HepG2 (cell line): ENCODE measurements at regions not wholly inside any gene's neighbourhood (a gene's known extent, or its start where the extent isn't known, plus 50 kb on each side); places are given as distances from the start of the nearest gene placed in this dataset.
"Not testable (repeated sequence)": the region's sequence is repeated elsewhere in the genome, so short reads cannot be mapped to it uniquely, and the experiment has no call there.

Source experiments
- ATAC-seq: fragments of 200-7000 bp; cut with Tn5 transposase; 3 replicates; pipeline ENCODE4 v1.9.1; 2020; ENCODE audit warnings: mild to moderate bottlenecking, moderate library complexity
- BruUV-seq: library from RNA; stranded (reverse); fragments of 400-500 nt; replicated peaks from 2 replicates; lab custom pipeline; 2021; lab: Mats Ljungman, UMichigan
- CTCF ChIA-PET: fragments of 300-600 bp; formaldehyde crosslinking; extraction: SDS; loops from one replicate; lab custom pipeline; 2021; ENCODE audit warnings: low total read pairs, inconsistent platforms, low intra/inter-chr PET ratio; lab: Yijun Ruan, JAX
- POLR2A ChIA-PET: fragments of 350-600 bp; sonication (Branson Sonifier 250); formaldehyde crosslinking; loops from one replicate; lab custom pipeline; 2020; ENCODE audit warnings: antibody characterized with exemption, inconsistent platforms; lab: Yijun Ruan, JAX
- DNase-seq: peaks from one replicate; pipeline ENCODE4 v3.0.0-alpha.2; 2015; ENCODE audit warnings: low spot score
- FAIRE-seq: peaks from 3 replicates; lab custom pipeline; 2011; peaks lifted over from hg19 to GRCh38; lab: Jason Lieb, UNC
- H2AFZ ChIP-seq: one replicate; pipeline ENCODE4 v1.6.1; 2011; ENCODE audit warnings: low read length, inconsistent platforms
- H3K27ac ChIP-seq: fragments of 300-600 bp; 3 replicates; pipeline ENCODE4 v1.8.0; 2011; ENCODE audit warnings: mixed run types, mild to moderate bottlenecking, mixed read lengths, low read length, inconsistent platforms; ENCODE audit not compliant: insufficient read depth; ENCODE audit errors: extremely low read length
- H3K27me3 ChIP-seq, 2 experiments: fragments of 200-600 bp in 1 of 2; 2 replicates in 1 of 2; 3 replicates in 1 of 2; pipeline versions ENCODE4 v1.6.0 to v1.8.0; 2011; ENCODE audit warnings: low read length in 2 of 2, mild to moderate bottlenecking in 2 of 2, moderate library complexity in 2 of 2, inconsistent platforms in 1 of 2; ENCODE audit not compliant: insufficient read depth in 2 of 2, control insufficient read depth in 1 of 2
- H3K36me3 ChIP-seq, 2 experiments: fragments of 200-600 bp in 1 of 2; replicated peaks in 1 of 2; 2 replicates in 1 of 2; 3 replicates in 1 of 2; pipeline versions ENCODE4 v1.5.1 to v1.8.0; 2011; ENCODE audit warnings: low read length in 2 of 2, inconsistent platforms in 1 of 2; ENCODE audit not compliant: insufficient read depth in 2 of 2, control insufficient read depth in 1 of 2
- H3K4me1 ChIP-seq: 2 replicates; pipeline ENCODE4 v1.5.1; 2012; ENCODE audit warnings: low read length, inconsistent platforms; ENCODE audit not compliant: insufficient read depth
- H3K4me2 ChIP-seq: 2 replicates; pipeline ENCODE4 v1.6.0; 2011; ENCODE audit warnings: low read depth, low read length, inconsistent platforms
- H3K4me3 ChIP-seq, 3 experiments: fragments of 200-600 bp in 1 of 3; sonication (generic), shearing (Covaris generic) in 1 of 3; replicated peaks in 1 of 3; 2 replicates each; pipeline ENCODE4 v1.5.1; 2011 to 2016; ENCODE audit warnings: low read length in 3 of 3, inconsistent platforms in 2 of 3, low read depth in 2 of 3, mild to moderate bottlenecking in 2 of 3, control low read depth in 1 of 3, mixed read lengths in 1 of 3; ENCODE audit not compliant: insufficient read depth in 1 of 3
- H3K79me2 ChIP-seq: one replicate; pipeline ENCODE4 v1.6.1; 2011; ENCODE audit warnings: low read length, inconsistent platforms; ENCODE audit not compliant: insufficient read depth
- H3K9ac ChIP-seq: 2 replicates; pipeline ENCODE4 v1.6.0; 2011; ENCODE audit warnings: mild to moderate bottlenecking, low read depth, low read length, inconsistent platforms; ENCODE audit not compliant: insufficient read depth
- H3K9me3 ChIP-seq: 2 replicates; pipeline ENCODE4 v1.5.1; 2012; ENCODE audit warnings: mild to moderate bottlenecking, low read length
- H4K20me1 ChIP-seq: 2 replicates; pipeline ENCODE4 v1.6.0; 2011; ENCODE audit warnings: inconsistent platforms, mild to moderate bottlenecking, low read length, moderate library complexity; ENCODE audit not compliant: insufficient read depth
- MAFF ChIP-seq: IDR thresholded peaks from 2 replicates; pipeline ENCODE4 v1.6.1; 2011; ENCODE audit warnings: low read depth, low read length, improper control_type of control experiment
- MAFK ChIP-seq, 2 experiments: IDR thresholded peaks in 1 of 2; conservative IDR thresholded peaks in 1 of 2; 2 replicates each; pipeline ENCODE4 v1.6.1; 2011; ENCODE audit warnings: improper control_type of control experiment in 2 of 2, low read length in 2 of 2
- WGBS: methylation state at CpG from one replicate; pipeline ENCODE4 v1.1.6; 2017; ENCODE audit warnings: low lambda C conversion rate; 5-methylcytosine and 5-hydroxymethylcytosine counted together
- in situ Hi-C: cut with HindIII; loops from 2 replicates; pipeline ENCODE4 v1.10.0; 2017; ENCODE audit warnings: low pct_unique_long_range_greater_than_20kb; ENCODE audit not compliant: extremely low pct_ligation_motif_present
- intact Hi-C: fragments of 100-400 bp; cut with micrococcal nuclease; formaldehyde crosslinking; loops from one replicate; pipeline ENCODE4 v1.10.0; 2022; ENCODE audit not compliant: unreplicated experiment

DNA sequence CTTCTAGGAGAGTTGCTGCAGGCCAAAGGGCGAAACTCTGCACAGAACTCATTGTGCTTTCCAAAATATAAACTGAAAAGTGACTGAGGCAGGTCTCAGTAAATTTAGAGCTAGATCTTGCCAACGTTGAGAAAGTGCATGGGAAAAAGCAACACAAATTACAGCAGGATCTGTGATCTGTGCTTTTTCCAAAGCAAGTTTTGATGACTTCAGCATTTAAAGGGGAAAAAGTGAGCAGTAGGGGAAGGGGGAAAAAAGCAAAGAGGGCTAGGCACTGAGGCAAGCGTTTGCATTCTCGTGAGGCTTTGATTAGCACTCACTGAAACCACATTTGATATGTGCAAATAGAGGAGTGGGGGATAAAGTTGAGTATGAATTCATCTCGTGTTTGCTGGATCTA lies 351.5 kb upstream of the NPAP1 start:
- H2AFZ ChIP-seq, POLR2A ChIA-PET, CTCF ChIA-PET, H4K20me1 ChIP-seq, DNase-seq, H3K4me1 ChIP-seq, ATAC-seq, H3K4me2 ChIP-seq, intact Hi-C loops, H3K27ac ChIP-seq, BruUV-seq, H3K79me2 ChIP-seq, H3K36me3 ChIP-seq, H3K9ac ChIP-seq, H3K27me3 ChIP-seq, H3K4me3 ChIP-seq, in situ Hi-C loops, FAIRE-seq: not testable (repeated sequence)
- peak; percentile 48 to 57 for TF ChIP-seq MAFK (conservative IDR thresholded peaks at IDR 0.05 in 1 of 2, IDR thresholded peaks at IDR 0.05 in 1 of 2; ENCODE audit: low read length in 2 of 2)
- peak; percentile 56 for TF ChIP-seq MAFF
- WGBS: 0% methylated on average over 3 of the region's 5 CpGs
- peaks cover 32% of the 10 kb centered on the region; the same call in 1 of the 2 replicates for H3K9me3 ChIP-seq

GRCh38 chr15:24326513-24326912 lies 349.1 kb upstream of the NPAP1 start:
- BruUV-seq, DNase-seq, H4K20me1 ChIP-seq, ATAC-seq, CTCF ChIA-PET, POLR2A ChIA-PET, FAIRE-seq, in situ Hi-C loops, H3K4me3 ChIP-seq, H3K27me3 ChIP-seq, H3K79me2 ChIP-seq, H2AFZ ChIP-seq, H3K27ac ChIP-seq, H3K9ac ChIP-seq, intact Hi-C loops, H3K4me2 ChIP-seq, H3K4me1 ChIP-seq, H3K36me3 ChIP-seq: not testable (repeated sequence)
- WGBS: 0% methylated on average over 1 of the region's 1 CpG
- peaks cover 30% of the 10 kb centered on the region; the same call in 1 of the 2 replicates for H3K9me3 ChIP-seq

GRCh38 chr15:24331964-24332363 lies 343.6 kb upstream of the NPAP1 start:
- FAIRE-seq: not testable (repeated sequence)

GRCh38 chr15:24341876-24342275 lies 333.7 kb upstream of the NPAP1 start:
- DNase-seq, ATAC-seq, intact Hi-C loops, H3K27ac ChIP-seq, in situ Hi-C loops, FAIRE-seq, H3K9ac ChIP-seq, H3K4me1 ChIP-seq, H3K4me3 ChIP-seq, BruUV-seq, CTCF ChIA-PET, H3K27me3 ChIP-seq, H3K79me2 ChIP-seq, H2AFZ ChIP-seq, H3K36me3 ChIP-seq, H4K20me1 ChIP-seq, POLR2A ChIA-PET, H3K4me2 ChIP-seq: not testable (repeated sequence)
- WGBS: no CpG with 5 or more reads among the region's 8 CpGs
- peaks cover 41% of the 10 kb centered on the region for H3K9me3 ChIP-seq

More at GRCh38 chr15:24331964-24332363, 343.6 kb upstream of the NPAP1 start:
- H3K79me2 ChIP-seq, H3K36me3 ChIP-seq, BruUV-seq, H3K9ac ChIP-seq, H2AFZ ChIP-seq, in situ Hi-C loops, H4K20me1 ChIP-seq, DNase-seq, POLR2A ChIA-PET, H3K4me1 ChIP-seq, H3K27ac ChIP-seq, H3K27me3 ChIP-seq, H3K4me3 ChIP-seq, intact Hi-C loops, ATAC-seq, H3K4me2 ChIP-seq, CTCF ChIA-PET: not testable (repeated sequence)
- H3K9me3 ChIP-seq: peaks cover 31% of the 10 kb centered on the region; the same call in 1 of the 2 replicates
- 28% methylated on average over 9 of the region's 9 CpGs for WGBS
